ENCODE measurements at regions not wholly inside any gene's neighbourhood (a gene's known extent, or its start where the extent isn't known, plus 50 kb on each side); places are given as distances from the start of the nearest gene placed in this dataset.

- DNase-seq, result no peak
These were observed 220.6 kb downstream of the GXYLT1 start for GRCh38 chr12:41924111-41924510.

- DNase-seq, result no peak
These were observed 221.3 kb downstream of the GXYLT1 start for GRCh38 chr12:41923351-41923750.

- no peak for DNase-seq
These were observed 224.3 kb downstream of the GXYLT1 start for GRCh38 chr12:41920355-41920754.

- DNase-seq, result no peak
These were observed 225.0 kb downstream of the GXYLT1 start for GRCh38 chr12:41919526-41920261.

- no peak for DNase-seq
These were observed 225.6 kb downstream of the GXYLT1 start for GRCh38 chr12:41919048-41919447.

GRCh38 chr12:41917938-41918341 lies 226.7 kb downstream of the GXYLT1 start:
- no peak for DNase-seq

- no peak for DNase-seq
These were observed 227.5 kb downstream of the GXYLT1 start for GRCh38 chr12:41917181-41917580.

GRCh38 chr12:41910578-41911320 lies 233.9 kb downstream of the GXYLT1 start:
- no peak for DNase-seq

GRCh38 chr12:41908206-41908605 lies 236.5 kb downstream of the GXYLT1 start:
- DNase-seq, result no peak

- DNase-seq, result no peak
These were observed 237.1 kb downstream of the GXYLT1 start for GRCh38 chr12:41907550-41907949.

GRCh38 chr12:41907021-41907420 lies 237.7 kb downstream of the GXYLT1 start:
- DNase-seq, result no peak

GRCh38 chr12:41905759-41906297 lies 238.8 kb downstream of the GXYLT1 start:
- no peak for DNase-seq

- no peak for DNase-seq
These were observed 239.5 kb downstream of the GXYLT1 start for GRCh38 chr12:41905073-41905758.

GRCh38 chr12:41904041-41904440 lies 240.6 kb downstream of the GXYLT1 start:
- DNase-seq, result no peak

- DNase-seq, result no peak
These were observed 241.5 kb downstream of the GXYLT1 start for GRCh38 chr12:41903014-41903708.

- no peak for DNase-seq
These were observed 245.1 kb downstream of the GXYLT1 start for GRCh38 chr12:41899577-41899976.

GRCh38 chr12:41897593-41897992 lies 247.1 kb downstream of the GXYLT1 start:
- no peak for DNase-seq

- DNase-seq, result no peak
These were observed 251.2 kb downstream of the GXYLT1 start for GRCh38 chr12:41893491-41893890.

GRCh38 chr12:41892302-41892701 lies 252.4 kb downstream of the GXYLT1 start:
- DNase-seq, result no peak

- no peak for DNase-seq
These were observed 253.4 kb downstream of the GXYLT1 start for GRCh38 chr12:41891226-41891625.

GRCh38 chr12:41888285-41888684 lies 256.4 kb downstream of the GXYLT1 start:
- DNase-seq, result no peak

- DNase-seq, result no peak
These were observed 262.5 kb downstream of the GXYLT1 start for GRCh38 chr12:41881891-41882805.

All from RPMI8226 (cell line).